GM23338 (cell line): ENCODE measurements at regions not wholly inside any gene's neighbourhood (a gene's known extent, or its start where the extent isn't known, plus 50 kb on each side); places are given as distances from the start of the nearest gene placed in this dataset.

Experiments
- ATAC-seq: fragments of 200-7000 bp; cut with Tn5 transposase; 3 replicates; pipeline ENCODE4 v1.9.1; 2020
- DNase-seq: peaks from one replicate; pipeline ENCODE4 v3.0.0-alpha.2; 2015; ENCODE audit warnings: low spot score
- H2AFZ ChIP-seq: fragments of 200-600 bp; sonication (generic); 2 replicates; pipeline ENCODE4 v1.8.0; 2016; ENCODE audit warnings: antibody characterized with exemption, mild to moderate bottlenecking, moderate library complexity
- H3F3A ChIP-seq: fragments of 200-600 bp; sonication (generic); replicated peaks from 2 replicates; pipeline ENCODE4 v1.8.0; 2017; ENCODE audit warnings: antibody characterized with exemption, mixed run types, low read depth
- H3K27ac ChIP-seq: fragments of 200-600 bp; sonication (generic); 2 replicates; pipeline ENCODE4 v1.6.1; 2016; ENCODE audit warnings: low read depth
- H3K27me3 ChIP-seq: fragments of 200-600 bp; sonication (generic); 2 replicates; pipeline ENCODE4 v1.8.0; 2016; ENCODE audit warnings: mild to moderate bottlenecking, mixed run types, moderate library complexity; ENCODE audit not compliant: insufficient read depth
- H3K36me3 ChIP-seq: fragments of 200-600 bp; sonication (generic); 2 replicates; pipeline ENCODE4 v1.8.0; 2016; ENCODE audit warnings: mild to moderate bottlenecking; ENCODE audit not compliant: insufficient read depth
- H3K4me1 ChIP-seq: fragments of 200-600 bp; sonication (generic); 2 replicates; pipeline ENCODE4 v1.8.0; 2016; ENCODE audit warnings: mild to moderate bottlenecking, moderate library complexity; ENCODE audit not compliant: insufficient read depth
- H3K4me2 ChIP-seq: fragments of 200-600 bp; sonication (generic); 2 replicates; pipeline ENCODE4 v1.7.1; 2017; ENCODE audit warnings: mixed run types
- H3K4me3 ChIP-seq: fragments of 200-600 bp; sonication (generic); 2 replicates; pipeline ENCODE4 v1.6.1; 2016; ENCODE audit warnings: mixed run types
- H3K79me2 ChIP-seq: fragments of 200-600 bp; sonication (generic); replicated peaks from 2 replicates; pipeline ENCODE4 v1.8.0; 2017; ENCODE audit warnings: mild to moderate bottlenecking; ENCODE audit not compliant: insufficient read depth
- H3K9me2 ChIP-seq: fragments of 200-600 bp; sonication (generic); 2 replicates; pipeline ENCODE4 v1.8.0; 2017; ENCODE audit not compliant: insufficient read depth
- H4K20me1 ChIP-seq: fragments of 200-600 bp; sonication (generic); replicated peaks from 2 replicates; pipeline ENCODE4 v1.8.0; 2017; ENCODE audit warnings: mild to moderate bottlenecking; ENCODE audit not compliant: insufficient read depth
- H3K27ac Mint-ChIP-seq: 2 replicates; pipeline ENCODE4 v1.8.0; 2020; ENCODE audit warnings: inconsistent platforms, mild to moderate bottlenecking, moderate library complexity, mixed read lengths
- H3K27me3 Mint-ChIP-seq: 3 replicates; pipeline ENCODE4 v1.8.0; 2022; ENCODE audit warnings: low read depth, mild to moderate bottlenecking, moderate library complexity, mixed read lengths, inconsistent platforms; ENCODE audit not compliant: insufficient read depth, poor library complexity
- H3K36me3 Mint-ChIP-seq: 3 replicates; pipeline ENCODE4 v1.8.0; 2021; ENCODE audit warnings: low read depth, mild to moderate bottlenecking, inconsistent platforms, moderate library complexity, mixed read lengths
- H3K4me1 Mint-ChIP-seq: 3 replicates; pipeline ENCODE4 v1.8.0; 2020; ENCODE audit warnings: mild to moderate bottlenecking, inconsistent platforms, mixed read lengths
- H3K4me3 Mint-ChIP-seq: 3 replicates; pipeline ENCODE4 v1.8.0; 2021; ENCODE audit warnings: moderate library complexity, mild to moderate bottlenecking, inconsistent platforms, mixed read lengths
- H3K9me3 Mint-ChIP-seq: 3 replicates; pipeline ENCODE4 v1.8.0; 2020; ENCODE audit warnings: moderate library complexity, mild to moderate bottlenecking, inconsistent platforms, mixed read lengths
- CREB1 ChIP-seq: fragments of 250-450 bp; sonication (Bioruptor Pico); IDR thresholded peaks from 2 replicates; pipeline ENCODE4 v1.5.0; 2020; ENCODE audit warnings: low read depth, mild to moderate bottlenecking, moderate library complexity
- JUNB ChIP-seq: IDR thresholded peaks from one replicate; pipeline ENCODE4 v1.6.1; 2016; ENCODE audit warnings: antibody characterized with exemption; ENCODE audit not compliant: unreplicated experiment
- NANOG ChIP-seq: IDR thresholded peaks from 2 replicates; pipeline ENCODE4 v1.6.1; 2016; ENCODE audit warnings: antibody characterized with exemption, borderline replicate concordance
- POLR2AphosphoS5 ChIP-seq: IDR thresholded peaks from 2 replicates; pipeline ENCODE4 v1.6.1; 2016; ENCODE audit warnings: antibody characterized with exemption, low read depth
- ZNF114 ChIP-seq: fragments of 250-450 bp; sonication (Bioruptor Pico); IDR thresholded peaks from 2 replicates; pipeline ENCODE4 v1.5.0; 2020; ENCODE audit warnings: mild to moderate bottlenecking, moderate library complexity
- ZNF331 ChIP-seq: fragments of 250-450 bp; sonication (Bioruptor Pico); IDR thresholded peaks from 2 replicates; pipeline ENCODE4 v1.5.0; 2020; ENCODE audit warnings: low read depth, mild to moderate bottlenecking, moderate library complexity
- TF ChIP-seq, protein P1 (sequence below): IDR thresholded peaks from one replicate; pipeline ENCODE4 v1.6.1; 2018; ENCODE audit warnings: antibody characterized with exemption; ENCODE audit not compliant: unreplicated experiment
- TF ChIP-seq, protein P2 (sequence below), 2 experiments: fragments of 200-600 bp in 1 of 2; sonication (generic) in 1 of 2; conservative IDR thresholded peaks; 2 replicates each; pipeline versions ENCODE4 v1.5.1 to v1.6.1; 2016 to 2017; ENCODE audit warnings: antibody characterized with exemption in 2 of 2, low read depth in 2 of 2, mild to moderate bottlenecking in 2 of 2, moderate library complexity in 1 of 2
- TF ChIP-seq, protein P3 (sequence below): IDR thresholded peaks from 2 replicates; pipeline ENCODE4 v1.6.1; 2016; ENCODE audit warnings: antibody characterized with exemption

DNA sequence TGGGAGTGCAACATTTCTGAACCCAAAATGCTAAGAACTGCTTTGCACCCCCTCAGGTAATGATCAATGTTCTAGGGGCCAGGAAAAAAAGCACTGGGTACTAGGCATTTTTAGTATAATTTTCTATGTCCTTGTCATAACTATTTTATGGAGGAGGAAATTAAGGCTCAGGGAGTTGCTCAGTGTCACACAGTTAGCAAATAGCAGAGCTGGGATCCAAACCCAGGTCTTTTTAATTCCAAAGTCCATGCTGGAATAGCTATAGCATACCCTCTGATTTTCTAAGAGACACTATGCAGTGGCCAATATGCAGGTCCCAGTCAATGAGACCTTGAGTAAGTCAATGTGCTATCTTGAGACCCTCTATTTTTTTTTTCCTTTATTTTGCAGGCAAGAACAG, 394.5 kb upstream of the USP24 start (continued):
- TF ChIP-seq JUNB, result no peak

DNA sequence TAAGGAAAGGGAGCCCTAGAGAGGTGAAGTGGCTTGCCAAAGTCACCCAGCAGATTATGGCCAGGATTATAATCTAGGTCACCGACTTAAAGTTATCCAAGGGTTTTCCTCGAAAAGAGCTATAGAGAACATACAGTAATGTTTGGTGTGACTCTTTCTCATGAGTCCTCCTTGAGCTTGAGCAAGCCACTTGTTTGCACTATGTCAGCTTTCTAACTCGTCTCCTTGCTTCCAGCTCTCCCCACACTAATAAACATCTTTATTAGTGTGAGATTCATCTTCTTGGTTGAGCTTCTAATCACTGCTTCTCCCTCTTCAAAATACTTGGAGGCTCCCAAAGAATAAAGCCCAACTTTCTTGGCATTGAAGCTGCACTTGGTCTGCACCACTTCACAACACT, 390.0 kb upstream of the USP24 start:
- Histone ChIP-seq H3K4me2 (no peak overlapping the region), H3K27ac (no peak overlapping the region), H3K4me3 (no peak overlapping the region), H3K79me2 (no peaks in the 10 kb centered on the region), H4K20me1 (no peaks in the 10 kb centered on the region), H3K27me3 (no peaks in the 10 kb centered on the region), H3K9me2 (peaks cover 8% of the 10 kb centered on the region; the same call in 1 of the 2 replicates), H3K36me3 (no peaks in the 10 kb centered on the region; the same call in 1 of the 2 replicates), H3F3A (no peaks in the 10 kb centered on the region), H2AFZ (no peak overlapping the region), H3K4me1 (0 out of 2 replicates have a peak, but pooled peaks cover 5% of the 10 kb centered on the region)
- H3K4me1 Mint-ChIP-seq, result peaks cover 7% of the 10 kb centered on the region; the same call in 2 of the 3 replicates
- H3K4me3 Mint-ChIP-seq, result no peak overlapping the region
- DNase-seq (no peak), ATAC-seq (no peak)
- H3K27me3 Mint-ChIP-seq, result no peaks in the 10 kb centered on the region
- TF ChIP-seq, protein P1, sequence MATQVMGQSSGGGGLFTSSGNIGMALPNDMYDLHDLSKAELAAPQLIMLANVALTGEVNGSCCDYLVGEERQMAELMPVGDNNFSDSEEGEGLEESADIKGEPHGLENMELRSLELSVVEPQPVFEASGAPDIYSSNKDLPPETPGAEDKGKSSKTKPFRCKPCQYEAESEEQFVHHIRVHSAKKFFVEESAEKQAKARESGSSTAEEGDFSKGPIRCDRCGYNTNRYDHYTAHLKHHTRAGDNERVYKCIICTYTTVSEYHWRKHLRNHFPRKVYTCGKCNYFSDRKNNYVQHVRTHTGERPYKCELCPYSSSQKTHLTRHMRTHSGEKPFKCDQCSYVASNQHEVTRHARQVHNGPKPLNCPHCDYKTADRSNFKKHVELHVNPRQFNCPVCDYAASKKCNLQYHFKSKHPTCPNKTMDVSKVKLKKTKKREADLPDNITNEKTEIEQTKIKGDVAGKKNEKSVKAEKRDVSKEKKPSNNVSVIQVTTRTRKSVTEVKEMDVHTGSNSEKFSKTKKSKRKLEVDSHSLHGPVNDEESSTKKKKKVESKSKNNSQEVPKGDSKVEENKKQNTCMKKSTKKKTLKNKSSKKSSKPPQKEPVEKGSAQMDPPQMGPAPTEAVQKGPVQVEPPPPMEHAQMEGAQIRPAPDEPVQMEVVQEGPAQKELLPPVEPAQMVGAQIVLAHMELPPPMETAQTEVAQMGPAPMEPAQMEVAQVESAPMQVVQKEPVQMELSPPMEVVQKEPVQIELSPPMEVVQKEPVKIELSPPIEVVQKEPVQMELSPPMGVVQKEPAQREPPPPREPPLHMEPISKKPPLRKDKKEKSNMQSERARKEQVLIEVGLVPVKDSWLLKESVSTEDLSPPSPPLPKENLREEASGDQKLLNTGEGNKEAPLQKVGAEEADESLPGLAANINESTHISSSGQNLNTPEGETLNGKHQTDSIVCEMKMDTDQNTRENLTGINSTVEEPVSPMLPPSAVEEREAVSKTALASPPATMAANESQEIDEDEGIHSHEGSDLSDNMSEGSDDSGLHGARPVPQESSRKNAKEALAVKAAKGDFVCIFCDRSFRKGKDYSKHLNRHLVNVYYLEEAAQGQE, result no peak
- TF ChIP-seq ZNF331, result no peak
- no peak for TF ChIP-seq POLR2AphosphoS5
- TF ChIP-seq, protein P2, sequence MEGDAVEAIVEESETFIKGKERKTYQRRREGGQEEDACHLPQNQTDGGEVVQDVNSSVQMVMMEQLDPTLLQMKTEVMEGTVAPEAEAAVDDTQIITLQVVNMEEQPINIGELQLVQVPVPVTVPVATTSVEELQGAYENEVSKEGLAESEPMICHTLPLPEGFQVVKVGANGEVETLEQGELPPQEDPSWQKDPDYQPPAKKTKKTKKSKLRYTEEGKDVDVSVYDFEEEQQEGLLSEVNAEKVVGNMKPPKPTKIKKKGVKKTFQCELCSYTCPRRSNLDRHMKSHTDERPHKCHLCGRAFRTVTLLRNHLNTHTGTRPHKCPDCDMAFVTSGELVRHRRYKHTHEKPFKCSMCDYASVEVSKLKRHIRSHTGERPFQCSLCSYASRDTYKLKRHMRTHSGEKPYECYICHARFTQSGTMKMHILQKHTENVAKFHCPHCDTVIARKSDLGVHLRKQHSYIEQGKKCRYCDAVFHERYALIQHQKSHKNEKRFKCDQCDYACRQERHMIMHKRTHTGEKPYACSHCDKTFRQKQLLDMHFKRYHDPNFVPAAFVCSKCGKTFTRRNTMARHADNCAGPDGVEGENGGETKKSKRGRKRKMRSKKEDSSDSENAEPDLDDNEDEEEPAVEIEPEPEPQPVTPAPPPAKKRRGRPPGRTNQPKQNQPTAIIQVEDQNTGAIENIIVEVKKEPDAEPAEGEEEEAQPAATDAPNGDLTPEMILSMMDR (conservative IDR thresholded peaks at IDR 0.05; ENCODE audit: low read depth in 2 of 2), result no peak
- TF ChIP-seq, protein P3, sequence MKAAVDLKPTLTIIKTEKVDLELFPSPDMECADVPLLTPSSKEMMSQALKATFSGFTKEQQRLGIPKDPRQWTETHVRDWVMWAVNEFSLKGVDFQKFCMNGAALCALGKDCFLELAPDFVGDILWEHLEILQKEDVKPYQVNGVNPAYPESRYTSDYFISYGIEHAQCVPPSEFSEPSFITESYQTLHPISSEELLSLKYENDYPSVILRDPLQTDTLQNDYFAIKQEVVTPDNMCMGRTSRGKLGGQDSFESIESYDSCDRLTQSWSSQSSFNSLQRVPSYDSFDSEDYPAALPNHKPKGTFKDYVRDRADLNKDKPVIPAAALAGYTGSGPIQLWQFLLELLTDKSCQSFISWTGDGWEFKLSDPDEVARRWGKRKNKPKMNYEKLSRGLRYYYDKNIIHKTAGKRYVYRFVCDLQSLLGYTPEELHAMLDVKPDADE, result no peak
- no peak for TF ChIP-seq ZNF114 (CRISPR knock-in tag)
- no peak for TF ChIP-seq NANOG
- H3K36me3 Mint-ChIP-seq, result peaks cover 20% of the 10 kb centered on the region
- H3K27ac Mint-ChIP-seq, result no peak overlapping the region
- peaks cover 34% of the 10 kb centered on the region for H3K9me3 Mint-ChIP-seq

DNA sequence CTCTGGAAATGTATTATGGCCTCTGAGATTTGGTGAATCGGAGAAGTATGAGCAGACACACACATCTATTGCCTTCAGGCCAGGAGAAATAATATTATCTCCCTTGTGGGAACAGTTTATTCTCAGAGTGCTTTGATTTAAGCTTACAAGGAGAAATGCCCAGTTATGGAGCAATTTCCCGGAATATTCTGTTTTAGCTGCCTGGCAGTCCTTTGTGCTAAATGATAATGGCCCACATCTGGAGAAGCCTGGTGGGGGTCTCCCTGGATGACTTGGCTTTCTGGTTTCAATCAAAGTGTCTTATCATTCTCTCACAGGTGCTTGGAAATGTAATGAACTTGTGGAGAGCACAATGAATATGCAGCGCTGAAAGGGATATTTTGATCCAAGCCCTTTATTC, 389.6 kb upstream of the USP24 start:
- Mint-ChIP-seq H3K36me3 (peaks cover 20% of the 10 kb centered on the region), H3K4me3 (no peak overlapping the region), H3K9me3 (peaks cover 34% of the 10 kb centered on the region), H3K27me3 (no peaks in the 10 kb centered on the region), H3K4me1 (peaks cover 7% of the 10 kb centered on the region; the same call in 2 of the 3 replicates), H3K27ac (no peak overlapping the region)
- no peak overlapping the region for H3K27ac ChIP-seq
- DNase-seq (no peak), ATAC-seq (no peak)
- H3K9me2 ChIP-seq, result peaks cover 8% of the 10 kb centered on the region; the same call in 1 of the 2 replicates
- H3K36me3 ChIP-seq, result no peaks in the 10 kb centered on the region; the same call in 1 of the 2 replicates
- H3K27me3 ChIP-seq, result no peaks in the 10 kb centered on the region
- no peak overlapping the region for H2AFZ ChIP-seq
- no peak overlapping the region for H3K4me2 ChIP-seq
- H3K79me2 ChIP-seq, result no peaks in the 10 kb centered on the region
- no peak overlapping the region for H3K4me3 ChIP-seq
- no peaks in the 10 kb centered on the region for H3F3A ChIP-seq
- H3K4me1 ChIP-seq, result 0 out of 2 replicates have a peak, but pooled peaks cover 5% of the 10 kb centered on the region
- H4K20me1 ChIP-seq, result no peaks in the 10 kb centered on the region
- TF ChIP-seq CREB1 (CRISPR knock-in tag), result no peak
- TF ChIP-seq, protein P1, result no peak
- TF ChIP-seq ZNF114 (CRISPR knock-in tag), result no peak
- no peak for TF ChIP-seq JUNB
- no peak for TF ChIP-seq POLR2AphosphoS5
- TF ChIP-seq, protein P3, result no peak
